ENCODE measurements at regions not wholly inside any gene's neighbourhood (a gene's known extent, or its start where the extent isn't known, plus 50 kb on each side); places are given as distances from the start of the nearest gene placed in this dataset.

- DNase-seq (ENCODE audit: low read depth in 2 of 2), result no peak
These were observed 450.6 kb downstream of the C4orf33 start for GRCh38 chr4:129546531-129546930.

- DNase-seq (ENCODE audit: low read depth in 2 of 2), result no peak
These were observed 454.4 kb downstream of the C4orf33 start for GRCh38 chr4:129550281-129550785.

- DNase-seq (ENCODE audit: low read depth in 2 of 2), result no peak
These were observed 465.3 kb downstream of the C4orf33 start for GRCh38 chr4:129561280-129561679.

GRCh38 chr4:129561886-129562671, 466.1 kb downstream of the C4orf33 start:
- DNase-seq (ENCODE audit: low read depth in 2 of 2), result no peak

- no peak for DNase-seq (ENCODE audit: low read depth in 2 of 2)
These were observed 469.3 kb downstream of the C4orf33 start for GRCh38 chr4:129565214-129565613.

- no peak for DNase-seq (ENCODE audit: low read depth in 2 of 2)
These were observed 474.4 kb downstream of the C4orf33 start for GRCh38 chr4:129570326-129570725.

GRCh38 chr4:129578336-129578735, 482.4 kb downstream of the C4orf33 start:
- DNase-seq (ENCODE audit: low read depth in 2 of 2), result no peak

- no peak for DNase-seq (ENCODE audit: low read depth in 2 of 2)
These were observed 485.4 kb downstream of the C4orf33 start for GRCh38 chr4:129581305-129581704.

GRCh38 chr4:129583868-129584267, 487.9 kb downstream of the C4orf33 start:
- DNase-seq (ENCODE audit: low read depth in 2 of 2), result no peak

- no peak for DNase-seq (ENCODE audit: low read depth in 2 of 2)
These were observed 502.6 kb downstream of the C4orf33 start for GRCh38 chr4:129598582-129598981.

- no peak for DNase-seq (ENCODE audit: low read depth in 2 of 2)
These were observed 504.9 kb downstream of the C4orf33 start for GRCh38 chr4:129600898-129601297.

GRCh38 chr4:129602447-129602846, 506.5 kb downstream of the C4orf33 start:
- no peak for DNase-seq (ENCODE audit: low read depth in 2 of 2)

GRCh38 chr4:129603241-129603931, 507.4 kb downstream of the C4orf33 start:
- DNase-seq (ENCODE audit: low read depth in 2 of 2), result no peak

- DNase-seq (ENCODE audit: low read depth in 2 of 2), result no peak
These were observed 508.8 kb downstream of the C4orf33 start for GRCh38 chr4:129604632-129605255.

GRCh38 chr4:129614611-129615010, 518.7 kb downstream of the C4orf33 start:
- no peak for DNase-seq (ENCODE audit: low read depth in 2 of 2)

- DNase-seq (ENCODE audit: low read depth in 2 of 2), result no peak
These were observed 526.6 kb downstream of the C4orf33 start for GRCh38 chr4:129622566-129622965.

GRCh38 chr4:129623233-129623875, 527.4 kb downstream of the C4orf33 start:
- DNase-seq (ENCODE audit: low read depth in 2 of 2), result no peak

GRCh38 chr4:129641179-129641578, 545.2 kb downstream of the C4orf33 start:
- DNase-seq (ENCODE audit: low read depth in 2 of 2), result peak in 1 of 2 donors; percentile 13

- DNase-seq (ENCODE audit: low read depth in 2 of 2), result no peak
These were observed 549.5 kb downstream of the C4orf33 start for GRCh38 chr4:129645461-129645860.

GRCh38 chr4:129668092-129668491, 572.1 kb downstream of the C4orf33 start:
- DNase-seq (ENCODE audit: low read depth in 2 of 2), result no peak

GRCh38 chr4:129672941-129673340, 577.0 kb downstream of the C4orf33 start:
- no peak for DNase-seq (ENCODE audit: low read depth in 2 of 2)

GRCh38 chr4:129675036-129675435, 579.1 kb downstream of the C4orf33 start:
- no peak for DNase-seq (ENCODE audit: low read depth in 2 of 2)

All from stimulated activated CD8-positive, alpha-beta memory T cell treated with anti-CD3 and anti-CD28 coated beads, Interleukin-2, amount 100 ng/mL, for 48 hours (primary cell).